ENCODE measurements at regions not wholly inside any gene's neighbourhood (a gene's known extent, or its start where the extent isn't known, plus 50 kb on each side); places are given as distances from the start of the nearest gene placed in this dataset.

GRCh38 chr3:72633534-72633933, 214.7 kb downstream of the SHQ1 start:
- TF ChIP-seq, protein P1, sequence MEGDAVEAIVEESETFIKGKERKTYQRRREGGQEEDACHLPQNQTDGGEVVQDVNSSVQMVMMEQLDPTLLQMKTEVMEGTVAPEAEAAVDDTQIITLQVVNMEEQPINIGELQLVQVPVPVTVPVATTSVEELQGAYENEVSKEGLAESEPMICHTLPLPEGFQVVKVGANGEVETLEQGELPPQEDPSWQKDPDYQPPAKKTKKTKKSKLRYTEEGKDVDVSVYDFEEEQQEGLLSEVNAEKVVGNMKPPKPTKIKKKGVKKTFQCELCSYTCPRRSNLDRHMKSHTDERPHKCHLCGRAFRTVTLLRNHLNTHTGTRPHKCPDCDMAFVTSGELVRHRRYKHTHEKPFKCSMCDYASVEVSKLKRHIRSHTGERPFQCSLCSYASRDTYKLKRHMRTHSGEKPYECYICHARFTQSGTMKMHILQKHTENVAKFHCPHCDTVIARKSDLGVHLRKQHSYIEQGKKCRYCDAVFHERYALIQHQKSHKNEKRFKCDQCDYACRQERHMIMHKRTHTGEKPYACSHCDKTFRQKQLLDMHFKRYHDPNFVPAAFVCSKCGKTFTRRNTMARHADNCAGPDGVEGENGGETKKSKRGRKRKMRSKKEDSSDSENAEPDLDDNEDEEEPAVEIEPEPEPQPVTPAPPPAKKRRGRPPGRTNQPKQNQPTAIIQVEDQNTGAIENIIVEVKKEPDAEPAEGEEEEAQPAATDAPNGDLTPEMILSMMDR (IDR thresholded peaks at IDR 0.05), result no peak
- TF ChIP-seq POLR2A (IDR thresholded peaks at IDR 0.05) (no peak), POLR2AphosphoS5 (IDR thresholded peaks at IDR 0.05) (no peak), EP300 (IDR thresholded peaks at IDR 0.05) (no peak)

Data from gastroesophageal sphincter (tissue), 3 donors.